Hepatocyte (in vitro differentiated cells): ENCODE measurements at regions not wholly inside any gene's neighbourhood (a gene's known extent, or its start where the extent isn't known, plus 50 kb on each side); places are given as distances from the start of the nearest gene placed in this dataset.

Source experiments
- DNase-seq: peaks from one replicate; pipeline ENCODE4 v3.0.0-alpha.2; 2016; ENCODE audit warnings: low spot score
- H2AFZ ChIP-seq: fragments of 200-600 bp; sonication (generic); 2 replicates; pipeline ENCODE4 v1.6.0; 2016; ENCODE audit warnings: antibody characterized with exemption, mild to moderate bottlenecking
- H3K27ac ChIP-seq: fragments of 200-600 bp; sonication (generic); 2 replicates; pipeline ENCODE4 v1.5.1; 2016; ENCODE audit warnings: mild to moderate bottlenecking
- H3K27me3 ChIP-seq: fragments of 200-600 bp; sonication (generic); 2 replicates; pipeline ENCODE4 v1.6.1; 2016
- H3K36me3 ChIP-seq: fragments of 200-600 bp; sonication (generic); replicated peaks from 2 replicates; pipeline ENCODE4 v1.5.1; 2016; ENCODE audit warnings: low read depth; ENCODE audit not compliant: insufficient read depth
- H3K4me1 ChIP-seq: fragments of 200-600 bp; sonication (generic); 2 replicates; pipeline ENCODE4 v1.5.1; 2016; ENCODE audit warnings: mild to moderate bottlenecking, moderate library complexity; ENCODE audit not compliant: insufficient read depth
- H3K4me2 ChIP-seq: fragments of 200-600 bp; sonication (generic); 2 replicates; pipeline ENCODE4 v1.6.0; 2016
- H3K4me3 ChIP-seq: fragments of 200-600 bp; sonication (generic); 2 replicates; pipeline ENCODE4 v1.5.1; 2016; ENCODE audit warnings: mild to moderate bottlenecking
- H3K79me2 ChIP-seq: fragments of 200-600 bp; sonication (generic); 2 replicates; pipeline ENCODE4 v1.6.0; 2017; ENCODE audit warnings: mild to moderate bottlenecking
- H3K9me2 ChIP-seq: fragments of 200-600 bp; sonication (generic); replicated peaks from 2 replicates; pipeline ENCODE4 v1.6.0; 2017; ENCODE audit warnings: mild to moderate bottlenecking; ENCODE audit not compliant: insufficient read depth
- H3K9me3 ChIP-seq: fragments of 200-600 bp; sonication (generic); 2 replicates; pipeline ENCODE4 v1.5.1; 2016; ENCODE audit warnings: low read depth, mild to moderate bottlenecking
- H4K20me1 ChIP-seq: fragments of 200-600 bp; sonication (generic); 2 replicates; pipeline ENCODE4 v1.6.0; 2016; ENCODE audit warnings: mild to moderate bottlenecking; ENCODE audit not compliant: insufficient read depth, poor library complexity, severe bottlenecking
- CTCF ChIP-seq: fragments of 200-600 bp; sonication (generic); IDR thresholded peaks from 2 replicates; pipeline ENCODE4 v1.5.1; 2016; ENCODE audit warnings: antibody characterized with exemption, mild to moderate bottlenecking; ENCODE audit not compliant: poor library complexity
- EZH2 ChIP-seq: fragments of 200-600 bp; sonication (generic); IDR thresholded peaks from 2 replicates; pipeline ENCODE4 v1.6.1; 2016; ENCODE audit warnings: antibody characterized with exemption, mild to moderate bottlenecking, borderline replicate concordance
- EZH2phosphoT487 ChIP-seq: fragments of 200-600 bp; sonication (generic); IDR thresholded peaks from one replicate; pipeline ENCODE4 v1.6.1; 2018; ENCODE audit warnings: antibody characterized with exemption, mild to moderate bottlenecking, low read depth, moderate library complexity; ENCODE audit not compliant: unreplicated experiment, severe bottlenecking
- WGBS: methylation state at CpG from one replicate; pipeline ENCODE4 v1.1.6; 2016; ENCODE audit warnings: low lambda C conversion rate; ENCODE audit errors: missing lambda C conversion rate; 5-methylcytosine and 5-hydroxymethylcytosine counted together

- Histone ChIP-seq H3K9me3 (no peaks in the 10 kb centered on the region), H3K4me2 (peak overlapping the region; percentile 81), H3K9me2 (no peaks in the 10 kb centered on the region), H3K4me3 (peak overlapping the region; percentile 21), H4K20me1 (no peaks in the 10 kb centered on the region), H3K4me1 (peaks cover 23% of the 10 kb centered on the region), H3K27ac (peak overlapping the region; percentile 89), H2AFZ (peak overlapping the region; percentile 37), H3K27me3 (peaks cover 18% of the 10 kb centered on the region), H3K79me2 (peaks cover 9% of the 10 kb centered on the region), H3K36me3 (no peaks in the 10 kb centered on the region)
- 18% methylated on average over 17 of the region's 18 CpGs for WGBS
- peak; percentile 89 for DNase-seq
- TF ChIP-seq CTCF (peak; percentile 49), EZH2 (no peak)
Observed at GRCh38 chr17:64773836-64774761, 112.0 kb upstream of the SMURF2 start.

GRCh38 chr17:64773386-64773835 lies 111.3 kb upstream of the SMURF2 start:
- peaks cover 17% of the 10 kb centered on the region for H3K4me1 ChIP-seq
- peaks cover 15% of the 10 kb centered on the region for H3K79me2 ChIP-seq
- H3K36me3 ChIP-seq: no peaks in the 10 kb centered on the region
- no peak for TF ChIP-seq CTCF
- TF ChIP-seq EZH2: no peak
- TF ChIP-seq EZH2phosphoT487: no peak
- WGBS: 81% methylated on average over 6 of the region's 6 CpGs
- peak overlapping the region; percentile 81 for H3K4me2 ChIP-seq
- H3K27ac ChIP-seq: peak overlapping the region; percentile 89
- peaks cover 13% of the 10 kb centered on the region for H3K27me3 ChIP-seq
- H3K9me2 ChIP-seq: no peaks in the 10 kb centered on the region
- no peak for DNase-seq
- no peaks in the 10 kb centered on the region for H3K9me3 ChIP-seq
- no peaks in the 10 kb centered on the region for H4K20me1 ChIP-seq
- peak overlapping the region; percentile 37 for H2AFZ ChIP-seq
- H3K4me3 ChIP-seq: no peak overlapping the region

GRCh38 chr17:64772845-64773299 lies 110.8 kb upstream of the SMURF2 start:
- H4K20me1 ChIP-seq: no peaks in the 10 kb centered on the region
- H3K4me3 ChIP-seq: no peak overlapping the region
- no peaks in the 10 kb centered on the region for H3K9me3 ChIP-seq
- TF ChIP-seq EZH2phosphoT487 (no peak), EZH2 (no peak), CTCF (no peak)
- no peaks in the 10 kb centered on the region for H3K9me2 ChIP-seq
- H2AFZ ChIP-seq: no peak overlapping the region
- no peak overlapping the region for H3K27ac ChIP-seq
- peaks cover 12% of the 10 kb centered on the region for H3K4me1 ChIP-seq
- DNase-seq: no peak
- no peaks in the 10 kb centered on the region for H3K36me3 ChIP-seq
- H3K79me2 ChIP-seq: peaks cover 18% of the 10 kb centered on the region
- H3K27me3 ChIP-seq: peaks cover 8% of the 10 kb centered on the region
- H3K4me2 ChIP-seq: peak overlapping the region; percentile 81
- WGBS: 94% methylated on average over 6 of the region's 6 CpGs
